Transverse colon (tissue), 4 donors: ENCODE measurements at regions not wholly inside any gene's neighbourhood (a gene's known extent, or its start where the extent isn't known, plus 50 kb on each side); places are given as distances from the start of the nearest gene placed in this dataset.

Source experiments
- DNase-seq: peaks from one replicate; pipeline ENCODE4 v3.0.0-alpha.2; 2019
- H3K27ac ChIP-seq, 4 donors: fragments of 200-600 bp; sonication (generic); 2 replicates each; pipeline ENCODE4 v1.5.1; 2016 to 2018; ENCODE audit warnings: inconsistent platforms in 4 of 4
- H3K27me3 ChIP-seq: fragments of 200-600 bp; sonication (generic); 2 replicates; pipeline ENCODE4 v1.5.1; 2017; ENCODE audit warnings: inconsistent platforms
- H3K36me3 ChIP-seq, 4 donors: fragments of 200-600 bp; sonication (generic); 2 replicates each; pipeline ENCODE4 v1.5.1; 2017 to 2019; ENCODE audit warnings: inconsistent platforms in 4 of 4
- H3K4me1 ChIP-seq, 4 donors: fragments of 200-600 bp; sonication (generic); 2 replicates each; pipeline ENCODE4 v1.5.1; 2017 to 2020; ENCODE audit warnings: inconsistent platforms in 4 of 4
- H3K4me3 ChIP-seq, 4 donors: fragments of 200-600 bp; sonication (generic); 1 replicate in 1 of 4; 2 replicates in 3 of 4; pipeline versions ENCODE4 v1.5.1 to v1.6.1; 2017 to 2019; ENCODE audit warnings: inconsistent platforms in 4 of 4
- H3K9me3 ChIP-seq, 2 donors: fragments of 200-600 bp; sonication (generic); 2 replicates each; pipeline ENCODE4 v1.5.1; 2017 to 2019; ENCODE audit warnings: inconsistent platforms in 2 of 2
- EP300 ChIP-seq: sonication (generic); formaldehyde crosslinking; IDR thresholded peaks from one replicate; pipeline ENCODE4 v1.6.1; 2017; ENCODE audit warnings: antibody characterized with exemption, low read depth
- POLR2A ChIP-seq: fragments of 450-650 bp; IDR thresholded peaks from one replicate; pipeline ENCODE4 v1.6.1; 2016; ENCODE audit warnings: antibody characterized with exemption, mild to moderate bottlenecking, moderate library complexity
- POLR2AphosphoS5 ChIP-seq, 3 donors: sonication (generic); formaldehyde crosslinking; IDR thresholded peaks; one replicate each; pipeline ENCODE4 v1.6.1; 2016; ENCODE audit warnings: antibody characterized with exemption in 3 of 3
- WGBS, 2 donors: methylation state at CpG; one replicate each; pipeline ENCODE4 v1.1.5; 2018; ENCODE audit warnings: low coverage in 1 of 2; 5-methylcytosine and 5-hydroxymethylcytosine counted together
- in situ Hi-C, 4 donors: fragments of 200-750 bp; cut with MboI; loops; one replicate each; pipeline versions ENCODE4 v1.15.0 to v1.15.1; 2017; ENCODE audit warnings: low sequenced_read_pairs in 3 of 4, low pct_ligation_motif_present in 1 of 4, low pct_unique_long_range_greater_than_20kb in 1 of 4
- intact Hi-C: fragments of 100-400 bp; cut with DNase I; formaldehyde crosslinking; loops from one replicate; pipeline ENCODE4 v1.15.1; 2023; ENCODE audit warnings: low total_unique reads
- TF ChIP-seq, protein P1 (sequence below), 5 experiments: fragments of 200-600 bp in 3 of 5; fragments of 450-650 bp in 2 of 5; sonication (generic) in 3 of 5; IDR thresholded peaks; 1 replicate in 2 of 5; 2 replicates in 3 of 5; pipeline ENCODE4 v1.5.1; 2016 to 2017; ENCODE audit warnings: antibody characterized with exemption in 5 of 5, inconsistent platforms in 3 of 5, mild to moderate bottlenecking in 2 of 5, moderate library complexity in 1 of 5

DNA sequence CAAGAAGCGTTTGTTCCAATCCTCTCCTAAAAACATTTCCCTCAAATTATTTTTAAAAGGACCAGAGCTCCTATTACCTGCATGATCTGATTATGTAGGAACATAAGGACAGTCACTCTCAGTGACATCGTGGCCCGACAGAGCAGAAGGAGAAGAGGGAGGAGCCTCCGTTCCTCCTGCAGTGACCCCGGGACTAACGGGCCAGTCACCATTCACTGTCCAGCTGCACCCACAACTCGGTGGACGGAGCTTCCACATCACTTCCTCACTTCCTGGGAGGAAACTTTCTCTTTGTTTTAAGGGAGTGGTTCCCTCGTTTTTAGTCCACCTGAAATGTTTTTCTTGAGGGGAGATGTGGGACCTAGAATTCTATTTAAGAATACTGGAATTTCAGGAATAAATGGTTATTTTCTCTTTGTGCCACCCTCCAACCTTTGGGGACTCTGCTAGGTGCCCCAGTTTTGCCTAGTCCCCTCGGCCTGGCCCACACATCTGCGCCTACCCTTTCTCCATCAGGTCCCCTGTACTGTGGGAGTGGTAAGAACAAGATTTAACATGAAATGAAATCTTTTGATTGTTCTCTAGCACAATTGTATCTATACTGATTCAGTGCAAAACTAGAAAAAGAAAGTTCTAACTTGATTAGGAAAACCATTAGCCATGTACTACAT, 173.5 kb upstream of the RNF32 start:
- Histone ChIP-seq H3K36me3 (no peaks in the 10 kb centered on the region), H3K4me3 (no peak overlapping the region), H3K27me3 (no peaks in the 10 kb centered on the region), H3K4me1 (no peaks in the 10 kb centered on the region), H3K27ac (no peak overlapping the region), H3K9me3 (no peaks in the 10 kb centered on the region)
- 75 to 82% methylated on average over 4 to 11 of the region's 11 CpGs for WGBS, 2 donors
- intact Hi-C loops: no loop called here
- in situ Hi-C loops: loop anchor here in 1 of 4 donors (25.0 kb wide), 1 partner anchor 655 kb away; the partner anchor contains the start of gene SHH
- DNase-seq: no peak
- TF ChIP-seq EP300 (no peak), POLR2A (no peak), POLR2AphosphoS5 (IDR thresholded peaks at IDR 0.05) (no peak)
- TF ChIP-seq, protein P1, sequence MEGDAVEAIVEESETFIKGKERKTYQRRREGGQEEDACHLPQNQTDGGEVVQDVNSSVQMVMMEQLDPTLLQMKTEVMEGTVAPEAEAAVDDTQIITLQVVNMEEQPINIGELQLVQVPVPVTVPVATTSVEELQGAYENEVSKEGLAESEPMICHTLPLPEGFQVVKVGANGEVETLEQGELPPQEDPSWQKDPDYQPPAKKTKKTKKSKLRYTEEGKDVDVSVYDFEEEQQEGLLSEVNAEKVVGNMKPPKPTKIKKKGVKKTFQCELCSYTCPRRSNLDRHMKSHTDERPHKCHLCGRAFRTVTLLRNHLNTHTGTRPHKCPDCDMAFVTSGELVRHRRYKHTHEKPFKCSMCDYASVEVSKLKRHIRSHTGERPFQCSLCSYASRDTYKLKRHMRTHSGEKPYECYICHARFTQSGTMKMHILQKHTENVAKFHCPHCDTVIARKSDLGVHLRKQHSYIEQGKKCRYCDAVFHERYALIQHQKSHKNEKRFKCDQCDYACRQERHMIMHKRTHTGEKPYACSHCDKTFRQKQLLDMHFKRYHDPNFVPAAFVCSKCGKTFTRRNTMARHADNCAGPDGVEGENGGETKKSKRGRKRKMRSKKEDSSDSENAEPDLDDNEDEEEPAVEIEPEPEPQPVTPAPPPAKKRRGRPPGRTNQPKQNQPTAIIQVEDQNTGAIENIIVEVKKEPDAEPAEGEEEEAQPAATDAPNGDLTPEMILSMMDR (IDR thresholded peaks at IDR 0.05): no peak

DNA sequence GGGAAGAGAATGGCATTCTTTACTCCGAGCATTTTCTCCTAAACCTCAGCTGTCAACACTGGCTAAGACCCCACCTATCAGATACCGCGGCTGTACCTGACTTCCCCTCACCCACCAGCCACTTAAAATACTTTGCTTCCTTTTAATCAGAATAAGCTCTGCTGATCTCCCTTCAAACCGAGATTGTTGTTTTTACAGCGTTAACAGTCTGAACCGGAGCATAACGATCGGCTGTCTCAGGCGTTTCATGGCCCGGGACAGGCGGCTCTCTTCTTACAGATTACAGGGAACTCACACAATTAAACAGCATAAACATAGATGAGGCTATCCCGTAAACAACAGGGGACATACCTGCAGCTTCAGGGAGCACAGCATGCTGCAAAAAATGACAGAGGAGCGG, 174.3 kb upstream of the RNF32 start:
- Histone ChIP-seq H3K27ac (no peak overlapping the region), H3K9me3 (no peaks in the 10 kb centered on the region), H3K4me3 (no peak overlapping the region), H3K4me1 (no peaks in the 10 kb centered on the region), H3K36me3 (no peaks in the 10 kb centered on the region), H3K27me3 (no peaks in the 10 kb centered on the region)
- 57 to 76% methylated on average over 11 to 13 of the region's 13 CpGs for WGBS, 2 donors
- in situ Hi-C loops: loop anchor here in 1 of 4 donors (25.0 kb wide), 1 partner anchor 654 kb away; the partner anchor contains the start of gene SHH
- DNase-seq: no peak
- TF ChIP-seq, protein P1 (IDR thresholded peaks at IDR 0.05): no peak
- TF ChIP-seq POLR2A: no peak
- intact Hi-C loops: no loop called here

DNA sequence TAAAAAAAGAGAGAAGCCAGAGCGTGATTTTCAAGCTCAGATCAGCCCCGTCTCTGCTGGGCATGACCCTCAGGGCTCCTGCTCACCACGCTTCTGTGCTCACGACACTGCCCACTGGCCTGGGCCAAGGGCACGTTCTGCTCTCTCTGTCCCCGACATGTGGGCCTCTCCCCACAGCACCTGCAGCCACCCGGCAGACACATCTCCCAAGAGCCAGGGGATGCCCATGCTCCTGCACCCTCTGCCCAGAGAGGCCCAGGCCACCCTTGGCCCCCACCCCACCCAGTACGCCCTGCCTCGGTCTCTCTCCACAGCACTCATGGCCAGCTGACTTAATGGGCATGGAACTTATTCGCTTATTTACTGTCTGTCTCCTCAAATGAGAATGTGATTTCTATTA, 175.4 kb upstream of the RNF32 start:
- TF ChIP-seq POLR2A (no peak), POLR2AphosphoS5 (IDR thresholded peaks at IDR 0.05) (no peak), EP300 (no peak)
- TF ChIP-seq, protein P1 (IDR thresholded peaks at IDR 0.05): no peak
- Histone ChIP-seq H3K27ac (no peak overlapping the region), H3K4me1 (peaks cover 0 to 6% (median 0%) of the 10 kb centered on the region in 4 donors), H3K27me3 (no peaks in the 10 kb centered on the region), H3K36me3 (no peaks in the 10 kb centered on the region), H3K4me3 (no peak overlapping the region), H3K9me3 (no peaks in the 10 kb centered on the region)
- DNase-seq: no peak
- intact Hi-C loops: no loop called here
- WGBS, 2 donors: 83% methylated on average over 10 of the region's 10 CpGs; no CpG with 5 or more reads in 1 of the 2 donors
- in situ Hi-C loops: loop anchor here in 1 of 4 donors (25.0 kb wide), 1 partner anchor 653 kb away; the partner anchor contains the start of gene SHH

- H3K36me3 ChIP-seq: no peaks in the 10 kb centered on the region
- H3K27ac ChIP-seq: no peak overlapping the region
- TF ChIP-seq POLR2AphosphoS5 (IDR thresholded peaks at IDR 0.05) (no peak), EP300 (no peak), POLR2A (no peak)
- TF ChIP-seq, protein P1 (IDR thresholded peaks at IDR 0.05): no peak
- intact Hi-C loops: no loop called here
- in situ Hi-C loops: loop anchor here in 1 of 4 donors (25.0 kb wide), 1 partner anchor 652 kb away; the partner anchor contains the start of gene SHH
- H3K4me1 ChIP-seq: peaks cover 0 to 6% (median 0%) of the 10 kb centered on the region in 4 donors
- no peaks in the 10 kb centered on the region for H3K9me3 ChIP-seq
- H3K4me3 ChIP-seq: no peak overlapping the region
- 89 to 91% methylated on average over 8 to 10 of the region's 10 CpGs for WGBS, 2 donors
- no peaks in the 10 kb centered on the region for H3K27me3 ChIP-seq
- no peak for DNase-seq
These were observed 176.2 kb upstream of the RNF32 start for GRCh38 chr7:156464339-156464738.
